ENCODE measurements at regions not wholly inside any gene's neighbourhood (a gene's known extent, or its start where the extent isn't known, plus 50 kb on each side); places are given as distances from the start of the nearest gene placed in this dataset.

GRCh38 chr3:168498194-168498593 lies 402.5 kb upstream of the GOLIM4 start:
- TF ChIP-seq EZH2 (IDR thresholded peaks at IDR 0.05; ENCODE audit: insufficient read depth, poor library complexity, severe bottlenecking) = no peak
- no peak for TF ChIP-seq EZH2phosphoT487 (IDR thresholded peaks at IDR 0.05; ENCODE audit: insufficient read depth, low read depth)

Measured in GM23248 (cell line).